COLO668 (cell line): ENCODE measurements at regions not wholly inside any gene's neighbourhood (a gene's known extent, or its start where the extent isn't known, plus 50 kb on each side); places are given as distances from the start of the nearest gene placed in this dataset.
"Not testable (repeated sequence)": the region's sequence is repeated elsewhere in the genome, so short reads cannot be mapped to it uniquely, and the experiment has no call there.

ENCODE experiments used
- DNase-seq: peaks from one replicate; lab custom pipeline; 2025; ENCODE audit not compliant: unreplicated experiment; lab: John Stamatoyannopoulos, UW

- no peak for DNase-seq
These were observed 57.4 kb upstream of the ZBTB20 start for GRCh38 chr3:115204475-115204874.

DNA sequence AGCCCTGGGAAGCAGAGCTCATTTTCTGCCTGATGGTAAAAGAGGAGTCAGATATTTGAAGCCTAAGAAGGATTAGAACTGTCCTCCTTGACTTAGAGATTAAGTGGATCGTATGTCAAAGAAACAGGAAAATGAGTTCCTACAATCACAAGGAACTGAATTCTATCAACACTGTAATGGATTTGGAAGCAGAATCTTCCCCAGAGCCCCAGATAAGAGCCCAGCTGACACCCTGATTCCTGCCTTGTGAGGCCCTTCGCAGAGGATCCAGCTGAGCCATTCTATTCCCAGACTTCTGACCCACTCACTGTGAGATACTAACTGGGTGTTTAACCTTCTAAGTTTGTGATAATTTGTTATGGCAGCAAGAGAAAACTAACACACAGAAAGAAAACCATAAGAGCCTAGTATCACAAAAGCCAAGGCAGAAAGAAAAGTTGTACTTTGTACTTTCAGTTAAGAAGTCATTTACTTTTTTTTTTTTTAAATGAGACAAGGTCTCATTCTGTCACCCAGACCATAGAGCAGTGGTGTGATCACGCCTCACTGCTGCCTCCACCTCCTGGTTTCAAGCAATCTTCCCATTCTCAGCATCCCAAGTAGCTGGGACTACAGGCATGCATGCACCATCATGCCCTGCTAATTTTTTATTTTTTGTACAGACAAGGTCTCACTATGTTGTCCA, 61.1 kb upstream of the ZBTB20 start:
- no peak for DNase-seq

GRCh38 chr3:115211810-115212492, 64.9 kb upstream of the ZBTB20 start:
- no peak for DNase-seq

- no peak for DNase-seq
These were observed 65.5 kb upstream of the ZBTB20 start for GRCh38 chr3:115212615-115213014.

- not testable (repeated sequence) for DNase-seq
These were observed 66.0 kb upstream of the ZBTB20 start for GRCh38 chr3:115213052-115213451.

- no peak for DNase-seq
These were observed 70.2 kb upstream of the ZBTB20 start for GRCh38 chr3:115217292-115217677.

DNA sequence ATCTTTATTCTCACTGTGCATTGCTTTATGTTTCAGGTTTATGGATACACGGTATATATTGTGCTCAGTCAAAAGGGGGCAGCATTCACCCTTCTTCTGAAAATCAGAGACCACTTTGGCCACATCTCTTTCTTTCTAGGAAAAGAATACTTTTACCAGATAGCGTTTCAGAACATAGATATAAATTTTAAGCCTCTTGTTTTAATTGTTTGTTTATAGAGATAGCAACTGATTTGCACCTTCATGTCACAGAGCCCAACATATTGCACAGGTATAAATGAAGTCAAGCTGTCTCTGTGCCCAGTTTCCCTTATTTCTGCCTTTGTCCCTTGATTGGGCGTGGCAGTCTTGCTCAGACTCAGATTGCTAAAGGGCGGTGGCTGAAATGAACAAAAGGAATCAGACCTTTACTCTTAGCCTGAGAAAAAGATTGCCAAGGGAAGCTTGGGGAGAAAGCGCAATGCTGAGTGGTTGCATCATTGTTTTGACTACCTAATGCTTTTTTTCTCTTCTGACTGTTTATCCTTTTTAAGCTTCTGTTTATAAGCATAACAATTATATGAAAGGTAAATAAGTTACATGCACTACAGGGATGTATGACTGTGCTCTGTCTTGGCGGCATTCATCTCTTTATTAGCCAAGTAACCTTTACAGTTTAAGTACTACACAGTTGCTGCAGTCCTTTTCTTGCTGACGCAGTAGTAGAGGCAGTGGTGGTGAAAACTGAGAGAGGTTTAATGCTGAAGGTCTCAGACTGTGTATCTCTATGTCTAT, 70.8 kb upstream of the ZBTB20 start:
- peak; percentile 1 for DNase-seq

GRCh38 chr3:115218859-115219258, 71.8 kb upstream of the ZBTB20 start:
- no peak for DNase-seq

DNA sequence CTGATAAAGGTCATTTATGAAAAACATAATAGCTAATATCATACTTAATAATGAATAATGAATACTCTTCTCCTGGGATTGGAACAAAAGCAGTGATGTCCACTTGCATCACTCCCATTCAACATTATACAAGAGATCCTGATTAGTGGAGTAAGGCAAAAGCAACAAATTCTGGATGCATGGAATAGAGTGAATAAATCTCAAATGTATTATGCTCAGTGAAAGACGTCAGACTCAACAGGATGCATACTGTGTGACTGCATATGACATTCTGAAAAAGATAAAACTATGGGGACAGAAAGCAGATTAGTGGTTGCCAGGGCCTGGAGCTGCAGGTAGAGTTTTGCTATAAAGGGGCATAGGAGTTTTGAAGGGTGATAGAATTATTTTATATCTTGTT, 77.6 kb upstream of the ZBTB20 start:
- DNase-seq, result no peak

DNA sequence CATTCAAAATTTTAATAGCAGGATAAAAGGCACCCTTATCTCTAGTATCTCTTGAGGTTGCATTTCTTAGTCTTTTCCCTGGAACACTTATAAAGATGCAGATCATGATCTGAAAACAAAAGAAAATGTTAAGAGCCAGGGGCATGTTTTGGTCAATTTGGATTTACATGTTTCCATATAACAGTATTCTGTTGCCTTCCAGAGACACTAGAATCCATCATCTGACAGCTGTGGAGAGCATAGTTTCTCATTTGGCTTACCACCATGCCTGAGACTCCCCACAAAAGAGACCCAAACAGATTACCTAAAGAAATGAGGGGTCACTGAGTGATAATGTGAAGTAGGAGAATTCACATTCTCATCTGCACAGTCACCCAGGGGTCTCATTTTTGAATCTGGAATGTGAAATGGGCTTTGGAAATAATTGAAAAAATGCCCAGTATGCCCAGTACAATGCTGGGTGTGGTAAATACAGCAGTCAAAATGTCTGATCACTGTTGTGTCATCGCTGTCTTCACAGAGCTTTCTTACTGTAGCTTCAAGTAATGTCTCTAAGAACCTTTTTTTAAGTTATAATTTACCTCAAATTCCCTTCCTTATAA, 79.9 kb upstream of the ZBTB20 start:
- no peak for DNase-seq

GRCh38 chr3:115227461-115227860, 80.4 kb upstream of the ZBTB20 start:
- DNase-seq, result no peak

DNA sequence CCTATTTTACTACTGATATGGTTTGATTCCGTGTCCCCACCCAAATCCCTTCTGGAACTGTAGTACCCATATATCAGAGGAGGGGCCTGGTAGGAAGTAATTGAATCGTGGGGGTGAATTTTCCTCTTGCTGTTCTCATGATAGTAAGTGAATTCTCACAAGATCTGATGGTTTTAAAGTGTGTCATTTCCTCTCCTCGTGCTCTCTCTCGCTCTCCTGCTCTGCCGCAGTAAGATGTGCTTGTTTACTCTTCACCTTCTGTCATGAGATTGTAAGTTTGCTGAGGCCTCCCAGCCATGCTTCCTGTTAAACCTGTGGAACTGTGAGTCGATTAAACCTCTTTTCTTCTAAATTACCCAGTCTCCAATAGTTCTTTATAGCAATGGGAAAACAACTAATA, 81.2 kb upstream of the ZBTB20 start:
- no peak for DNase-seq

- DNase-seq, result no peak
These were observed 85.1 kb upstream of the ZBTB20 start for GRCh38 chr3:115232167-115232566.

DNA sequence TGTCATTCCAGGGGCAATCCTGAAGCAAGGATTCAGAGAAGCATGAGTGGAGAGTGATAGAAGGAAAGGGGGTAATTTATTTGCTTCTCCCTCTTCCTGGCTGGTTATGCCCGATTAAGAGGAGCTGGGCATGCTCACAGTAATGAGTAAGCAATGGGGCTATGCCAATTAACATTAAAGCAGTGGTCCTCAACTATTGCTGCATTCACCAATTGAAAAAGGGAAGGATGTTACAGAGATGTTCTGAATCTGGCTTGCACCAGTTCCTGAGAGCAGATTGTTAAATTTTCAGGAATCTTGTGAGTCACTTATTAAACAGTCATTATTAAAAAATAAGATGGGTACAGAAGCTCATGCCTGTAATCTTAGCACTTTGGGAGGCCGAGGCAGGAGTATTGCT, 85.9 kb upstream of the ZBTB20 start:
- no peak for DNase-seq

DNA sequence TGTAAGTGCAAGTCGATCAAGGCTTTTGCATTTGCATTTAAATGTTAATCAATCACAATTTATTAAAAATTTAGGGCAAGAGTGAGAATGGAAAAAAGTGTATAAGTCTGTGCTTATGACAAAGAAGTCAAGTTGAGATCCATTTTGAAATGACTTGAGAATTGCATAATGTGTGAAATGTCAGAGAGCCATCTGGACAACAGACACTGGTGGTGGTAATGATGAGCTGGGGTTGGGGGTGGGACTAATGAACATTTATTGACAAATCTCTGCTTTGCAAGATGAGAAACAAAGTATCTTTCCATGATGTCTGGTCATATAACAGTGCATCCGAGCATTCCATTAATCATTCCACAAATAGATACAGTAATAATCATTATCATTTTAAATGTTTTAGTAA, 89.4 kb upstream of the ZBTB20 start:
- DNase-seq, result no peak

DNA sequence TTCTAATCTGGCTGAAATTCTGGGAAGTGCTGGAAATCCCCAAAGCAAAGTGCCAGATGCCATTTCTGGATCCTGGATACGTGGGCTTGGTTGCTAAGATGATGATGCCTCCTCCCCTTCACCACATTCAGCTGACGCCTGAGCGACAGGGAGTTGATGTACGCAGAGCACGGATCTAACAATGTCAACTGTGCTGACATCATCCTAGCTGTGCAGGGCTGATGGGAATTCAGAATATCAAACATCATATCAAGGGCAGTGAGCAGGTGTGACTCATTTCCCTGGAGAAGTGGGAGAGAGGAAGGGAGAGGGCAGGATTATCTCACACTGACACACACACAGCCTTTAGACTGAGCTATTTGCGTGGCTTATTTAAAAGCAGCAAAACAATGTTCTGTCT, 92.6 kb upstream of the ZBTB20 start:
- DNase-seq, result peak; percentile 65

- no peak for DNase-seq
These were observed 97.3 kb upstream of the ZBTB20 start for GRCh38 chr3:115244350-115244749.

DNA sequence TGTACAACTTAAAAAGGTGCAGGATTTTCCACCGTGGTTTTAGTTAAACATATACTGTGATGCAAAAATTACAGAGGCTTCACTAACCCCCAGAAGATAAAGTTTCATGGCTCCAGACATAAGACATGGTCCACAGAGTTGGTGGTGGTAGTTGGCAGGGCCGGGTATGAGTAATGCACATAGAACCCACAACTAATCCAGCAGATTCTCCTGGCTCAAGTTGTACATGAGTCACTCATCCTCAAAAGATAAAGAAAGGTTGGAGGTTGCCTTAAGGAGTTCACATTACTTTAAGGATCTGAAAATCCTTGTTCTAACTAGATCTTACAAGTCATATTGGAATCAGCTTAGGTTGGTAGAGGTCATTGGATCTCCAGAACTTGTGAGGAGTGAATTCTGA, 98.3 kb upstream of the ZBTB20 start:
- no peak for DNase-seq

DNA sequence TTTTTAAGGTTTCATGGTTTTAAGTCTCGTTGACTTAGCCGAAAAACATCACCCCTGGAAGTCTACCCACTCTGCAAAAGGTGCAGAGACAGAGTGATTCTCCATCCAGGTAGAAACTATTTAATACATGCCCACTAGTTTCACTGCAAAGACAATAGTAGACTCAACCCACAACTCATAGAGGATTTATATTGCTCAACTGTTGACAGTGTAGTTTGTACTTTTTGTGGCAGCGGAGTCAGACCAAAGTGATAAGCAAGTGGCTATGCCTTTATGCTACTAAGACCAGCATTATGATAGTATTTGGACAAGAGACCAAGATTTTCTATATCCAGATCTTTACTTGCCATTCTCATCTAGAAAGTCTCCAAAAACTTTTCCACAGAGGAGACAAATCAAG, 98.8 kb upstream of the ZBTB20 start:
- no peak for DNase-seq

GRCh38 chr3:115246461-115247020, 99.5 kb upstream of the ZBTB20 start:
- no peak for DNase-seq

DNA sequence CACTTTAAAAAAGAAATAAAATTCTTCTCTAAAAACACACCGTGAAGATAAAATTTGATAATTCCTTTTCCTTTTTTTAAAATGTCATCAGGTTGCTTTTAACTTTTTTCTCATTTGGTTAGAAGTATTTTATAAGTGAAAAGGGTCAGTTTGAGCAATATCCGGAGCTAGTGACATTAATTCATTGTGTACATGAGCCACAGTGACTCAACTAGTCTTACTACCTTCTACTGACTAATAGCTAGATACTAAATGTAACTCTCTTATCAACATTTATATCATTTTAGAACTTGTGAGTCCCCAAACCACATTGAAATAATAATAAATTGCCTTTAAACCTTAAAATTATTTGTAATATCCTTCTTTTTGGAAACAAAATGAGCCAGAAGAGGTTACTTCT, 101.2 kb upstream of the ZBTB20 start:
- DNase-seq, result no peak
